BE2C (cell line): ENCODE measurements at regions not wholly inside any gene's neighbourhood (a gene's known extent, or its start where the extent isn't known, plus 50 kb on each side); places are given as distances from the start of the nearest gene placed in this dataset.

Experiments used
- DNase-seq: peaks from one replicate; pipeline ENCODE4 v3.0.0-alpha.2; 2020
- H3K27me3 ChIP-seq: fragments of 250-450 bp; sonication (Bioruptor Pico); 2 replicates; pipeline ENCODE4 v1.5.1; 2020; ENCODE audit warnings: mild to moderate bottlenecking
- H3K36me3 ChIP-seq: fragments of 250-450 bp; sonication (Bioruptor Pico); 2 replicates; pipeline ENCODE4 v1.5.1; 2020; ENCODE audit warnings: mild to moderate bottlenecking
- H3K4me1 ChIP-seq: fragments of 250-450 bp; sonication (Bioruptor Pico); 2 replicates; pipeline ENCODE4 v1.5.1; 2020
- H3K4me3 ChIP-seq: 2 replicates; pipeline ENCODE4 v1.5.1; 2011; ENCODE audit warnings: low read depth, low read length
- H3K9me3 ChIP-seq: fragments of 250-450 bp; sonication (Bioruptor Pico); 2 replicates; pipeline ENCODE4 v1.5.1; 2020
- TF ChIP-seq, protein P1 (sequence below): IDR thresholded peaks from 2 replicates; pipeline ENCODE4 v1.5.1; 2012; ENCODE audit warnings: mild to moderate bottlenecking, low read depth, low read length

DNA sequence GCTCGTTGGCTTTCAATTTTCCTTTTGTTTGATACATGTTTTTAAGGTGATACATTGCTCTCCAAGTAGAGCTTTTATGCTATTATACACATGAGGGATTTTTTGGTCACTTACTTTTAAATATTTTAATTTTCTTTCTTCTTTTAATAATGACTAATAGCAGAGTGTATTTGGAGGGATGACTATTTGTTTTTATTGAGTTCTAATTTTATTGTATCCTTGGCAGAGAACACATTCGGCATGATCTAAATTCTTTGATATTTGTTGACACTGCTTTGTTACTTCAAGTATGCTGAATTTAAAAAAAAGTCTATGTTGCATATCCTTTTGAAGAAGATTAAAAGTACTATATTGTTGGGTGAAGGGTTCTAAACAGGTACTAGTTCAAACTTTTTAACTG, 149.9 kb upstream of the PDZRN3 start:
- Histone ChIP-seq H3K4me1 (no peaks in the 10 kb centered on the region), H3K9me3 (no peaks in the 10 kb centered on the region), H3K36me3 (no peaks in the 10 kb centered on the region), H3K27me3 (no peaks in the 10 kb centered on the region), H3K4me3 (no peak overlapping the region)
- DNase-seq, result no peak
- TF ChIP-seq, protein P1, sequence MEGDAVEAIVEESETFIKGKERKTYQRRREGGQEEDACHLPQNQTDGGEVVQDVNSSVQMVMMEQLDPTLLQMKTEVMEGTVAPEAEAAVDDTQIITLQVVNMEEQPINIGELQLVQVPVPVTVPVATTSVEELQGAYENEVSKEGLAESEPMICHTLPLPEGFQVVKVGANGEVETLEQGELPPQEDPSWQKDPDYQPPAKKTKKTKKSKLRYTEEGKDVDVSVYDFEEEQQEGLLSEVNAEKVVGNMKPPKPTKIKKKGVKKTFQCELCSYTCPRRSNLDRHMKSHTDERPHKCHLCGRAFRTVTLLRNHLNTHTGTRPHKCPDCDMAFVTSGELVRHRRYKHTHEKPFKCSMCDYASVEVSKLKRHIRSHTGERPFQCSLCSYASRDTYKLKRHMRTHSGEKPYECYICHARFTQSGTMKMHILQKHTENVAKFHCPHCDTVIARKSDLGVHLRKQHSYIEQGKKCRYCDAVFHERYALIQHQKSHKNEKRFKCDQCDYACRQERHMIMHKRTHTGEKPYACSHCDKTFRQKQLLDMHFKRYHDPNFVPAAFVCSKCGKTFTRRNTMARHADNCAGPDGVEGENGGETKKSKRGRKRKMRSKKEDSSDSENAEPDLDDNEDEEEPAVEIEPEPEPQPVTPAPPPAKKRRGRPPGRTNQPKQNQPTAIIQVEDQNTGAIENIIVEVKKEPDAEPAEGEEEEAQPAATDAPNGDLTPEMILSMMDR, result no peak

DNA sequence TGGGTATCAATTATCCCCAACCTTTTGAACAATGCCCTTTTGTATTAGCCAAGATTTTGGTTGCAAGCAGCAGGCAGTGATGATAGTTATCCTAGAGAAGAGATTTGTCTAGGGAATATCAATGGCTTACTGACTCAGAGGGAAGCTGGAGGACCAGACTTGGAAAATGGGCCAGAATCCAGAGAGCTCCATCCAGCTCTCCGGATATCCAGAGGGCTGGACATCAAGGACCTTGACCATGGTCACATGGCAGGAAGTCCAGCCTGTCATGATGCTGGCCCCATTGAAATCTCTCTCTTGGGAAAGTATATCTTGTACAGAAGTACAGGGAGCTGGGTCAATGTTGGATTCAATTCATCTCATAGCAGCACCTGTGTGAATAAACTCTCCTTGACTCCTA, 148.5 kb upstream of the PDZRN3 start:
- no peaks in the 10 kb centered on the region for H3K9me3 ChIP-seq
- no peaks in the 10 kb centered on the region for H3K36me3 ChIP-seq
- H3K27me3 ChIP-seq, result no peaks in the 10 kb centered on the region
- DNase-seq, result no peak
- no peak overlapping the region for H3K4me3 ChIP-seq
- no peaks in the 10 kb centered on the region for H3K4me1 ChIP-seq
- TF ChIP-seq, protein P1, result no peak

DNA sequence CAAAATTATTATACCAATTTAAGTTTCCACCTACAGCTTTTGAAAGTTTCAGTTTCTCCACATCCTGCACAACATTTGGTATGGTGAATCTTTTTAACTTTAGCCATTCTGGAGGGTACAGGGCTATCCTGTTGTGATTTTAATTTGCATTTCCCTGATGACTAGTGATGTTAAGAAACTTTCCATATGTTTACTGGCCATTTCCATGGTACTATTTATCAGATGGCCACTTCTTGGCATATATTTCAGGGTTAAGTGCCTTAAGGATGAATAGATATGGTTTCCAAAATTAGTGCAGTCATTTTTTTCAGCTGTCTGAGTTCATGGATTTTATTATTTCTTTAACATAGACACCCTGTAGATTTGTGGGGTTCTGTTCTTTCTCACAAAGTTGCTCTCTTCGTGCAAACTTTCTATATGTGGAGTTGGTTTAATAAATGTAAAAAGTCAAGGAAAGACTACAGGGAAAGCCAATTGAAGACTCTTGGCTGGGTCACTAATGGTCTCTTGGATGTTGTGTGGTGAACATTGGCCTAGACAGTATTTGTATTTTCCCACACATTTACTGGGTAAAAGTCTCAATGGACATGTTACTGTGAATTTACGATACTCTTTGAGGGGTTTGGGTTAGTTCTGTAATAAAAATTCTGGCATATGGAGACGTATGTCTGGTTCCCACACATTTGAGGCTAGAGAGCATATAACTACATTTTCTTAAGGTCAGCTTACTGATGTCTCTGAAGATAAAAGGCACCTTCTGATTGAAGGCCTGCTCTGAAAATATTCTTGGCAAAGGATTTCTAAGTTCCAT, 147.5 kb upstream of the PDZRN3 start:
- Histone ChIP-seq H3K9me3 (no peaks in the 10 kb centered on the region), H3K4me1 (no peaks in the 10 kb centered on the region), H3K36me3 (no peaks in the 10 kb centered on the region), H3K4me3 (no peak overlapping the region), H3K27me3 (no peaks in the 10 kb centered on the region)
- TF ChIP-seq, protein P1, result no peak
- no peak for DNase-seq

DNA sequence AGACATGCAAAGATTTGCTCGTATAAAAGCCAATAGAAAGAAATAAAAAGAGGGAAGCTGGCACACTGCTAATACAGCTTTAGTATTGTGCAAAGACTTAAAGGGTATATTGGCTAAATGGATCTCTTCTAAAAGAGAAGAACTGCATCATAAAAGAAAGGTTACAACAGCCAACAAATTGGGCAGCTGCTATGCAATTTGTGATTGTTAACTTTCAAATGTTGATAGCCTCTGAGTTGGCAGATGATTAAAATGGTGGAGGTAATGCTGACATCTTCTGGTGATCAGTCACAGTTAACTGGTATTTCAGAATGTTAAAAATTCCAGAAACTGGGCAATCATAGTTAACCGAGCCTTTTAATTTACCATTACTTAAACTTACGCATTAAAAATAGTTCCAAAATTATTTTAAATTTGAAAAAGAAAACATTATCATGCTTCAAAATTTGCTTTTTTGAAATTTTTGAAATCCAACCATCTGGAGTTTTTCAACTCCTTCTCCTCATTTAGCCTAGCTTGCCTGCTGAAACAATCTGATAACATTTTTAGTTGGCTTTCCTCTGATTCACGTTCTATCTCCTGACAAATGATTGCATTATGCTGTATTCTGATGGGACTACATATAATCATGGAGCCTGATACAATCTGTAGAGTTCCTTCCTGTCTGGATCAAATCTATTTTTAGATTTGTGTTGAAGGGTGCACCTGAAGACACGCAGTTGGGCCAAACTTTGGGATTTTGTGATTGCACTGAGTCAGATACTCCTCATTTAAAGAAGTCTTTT, 144.0 kb upstream of the PDZRN3 start:
- DNase-seq, result no peak
- Histone ChIP-seq H3K27me3 (no peaks in the 10 kb centered on the region), H3K9me3 (no peaks in the 10 kb centered on the region), H3K36me3 (no peaks in the 10 kb centered on the region), H3K4me3 (no peak overlapping the region), H3K4me1 (no peaks in the 10 kb centered on the region)
- TF ChIP-seq, protein P1, result peak; percentile 22; the same call in 1 of the 2 replicates

DNA sequence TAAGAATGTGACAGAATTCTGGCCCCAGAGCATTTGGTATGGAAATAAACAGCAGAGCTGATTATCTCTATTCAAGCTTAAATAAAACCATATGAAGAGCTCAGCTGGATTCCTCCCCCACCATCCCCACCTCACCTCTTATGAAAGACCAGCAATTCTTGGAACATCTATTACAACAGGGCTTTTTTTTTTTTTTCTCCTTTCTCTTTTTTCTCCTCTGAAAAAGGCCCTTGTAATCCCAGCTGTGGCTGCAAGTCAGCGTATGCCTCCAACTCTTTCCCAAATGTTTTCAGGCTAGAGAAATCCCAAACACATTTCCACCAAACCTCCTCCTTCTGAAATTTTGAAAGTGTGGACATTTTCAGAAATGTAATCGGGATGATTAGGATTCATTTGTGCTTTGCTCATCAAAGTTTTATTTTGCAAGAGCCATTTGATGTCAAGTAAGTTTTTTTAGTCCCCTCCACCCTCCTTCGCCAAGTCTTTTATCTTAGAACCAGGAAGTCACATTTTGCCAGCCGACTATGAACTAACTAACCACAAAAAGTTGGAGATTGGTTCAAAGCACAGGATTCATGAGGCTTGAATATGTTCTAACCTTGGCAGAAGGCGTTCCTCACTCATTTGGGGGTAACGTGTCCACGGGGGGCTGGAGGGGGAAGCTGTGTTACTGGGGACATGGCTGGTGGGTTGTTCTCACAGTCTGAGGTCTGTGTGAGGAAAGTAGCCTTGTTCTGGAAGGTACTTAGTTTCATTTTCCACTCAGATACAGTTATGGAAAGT, 142.0 kb upstream of the PDZRN3 start:
- TF ChIP-seq, protein P1, result no peak
- DNase-seq, result no peak
- Histone ChIP-seq H3K4me1 (no peaks in the 10 kb centered on the region), H3K4me3 (no peak overlapping the region), H3K27me3 (no peaks in the 10 kb centered on the region), H3K36me3 (no peaks in the 10 kb centered on the region), H3K9me3 (no peaks in the 10 kb centered on the region)
